GM19351 (cell line): ENCODE measurements at regions not wholly inside any gene's neighbourhood (a gene's known extent, or its start where the extent isn't known, plus 50 kb on each side); places are given as distances from the start of the nearest gene placed in this dataset.
A peak's percentile ranks its signal among the peaks of the same experiment; 100 is the strongest.
"Not testable (repeated sequence)": the region's sequence is repeated elsewhere in the genome, so short reads cannot be mapped to it uniquely, and the experiment has no call there.

Source experiments
- ATAC-seq: cut with Tn5 transposase; IDR thresholded peaks from one replicate; pipeline ENCODE4 v1.9.1; 2021; ENCODE audit warnings: mild to moderate bottlenecking, moderate library complexity; ENCODE audit not compliant: unreplicated experiment

- not testable (repeated sequence) for ATAC-seq
Observed at GRCh38 chr6:60797831-60798230, 1488.2 kb downstream of the KHDRBS2 start.

DNA sequence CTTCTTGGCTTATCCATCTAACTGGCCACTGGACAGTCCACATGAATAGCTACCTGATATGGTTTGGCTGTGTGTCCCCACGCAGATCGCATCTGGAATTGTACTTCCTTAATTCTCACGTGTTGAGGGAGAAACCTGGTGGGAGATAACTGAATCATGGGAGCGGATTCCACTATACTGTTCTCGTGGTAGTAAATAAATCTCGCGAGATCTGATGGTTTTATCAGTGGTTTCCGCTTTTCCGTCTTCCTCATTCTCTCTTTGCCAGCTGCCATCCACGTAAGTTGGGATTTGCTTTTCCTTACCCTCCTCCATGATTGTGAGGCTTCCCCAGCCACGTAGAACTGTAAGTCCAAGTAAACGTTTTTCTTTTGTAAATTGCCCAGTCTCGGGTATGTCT lies 1496.4 kb downstream of the KHDRBS2 start:
- ATAC-seq, result not testable (repeated sequence)

DNA sequence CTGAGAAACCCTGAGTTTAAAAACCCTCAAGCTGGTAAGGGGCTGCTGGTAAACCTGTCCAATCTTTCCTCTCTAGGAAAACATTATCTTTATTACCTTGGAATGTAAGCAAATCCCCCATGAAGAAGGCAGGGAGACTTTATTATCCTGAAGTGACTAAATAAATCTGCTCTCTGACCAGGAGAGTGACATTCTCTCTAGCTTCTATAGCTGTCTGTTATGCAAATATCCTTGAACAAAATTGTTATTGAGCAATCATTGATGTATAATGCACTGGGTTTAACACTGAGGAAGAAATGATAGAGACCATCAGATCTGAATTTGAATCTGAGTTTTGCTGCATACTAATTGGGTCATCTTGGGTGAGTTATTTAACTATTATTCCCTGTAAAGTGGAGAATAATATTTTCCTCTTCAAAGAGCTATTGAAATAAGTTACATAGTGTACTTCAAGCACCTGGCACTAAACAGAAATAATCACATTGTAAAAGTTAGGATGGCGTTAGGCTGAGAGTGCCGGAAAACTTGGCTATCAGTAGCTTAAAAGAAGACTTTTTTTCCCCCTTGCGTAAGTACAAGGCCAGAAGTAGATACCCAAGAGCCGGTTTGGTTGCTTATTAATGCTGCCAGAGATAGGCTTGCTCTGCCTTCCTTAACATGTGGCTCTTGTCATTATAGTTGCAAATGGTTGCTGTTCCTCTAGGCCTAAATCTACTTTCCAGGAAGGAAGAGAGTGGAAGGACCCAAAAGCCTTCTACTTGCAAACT lies 1503.1 kb downstream of the KHDRBS2 start:
- ATAC-seq, result not testable (repeated sequence)

DNA sequence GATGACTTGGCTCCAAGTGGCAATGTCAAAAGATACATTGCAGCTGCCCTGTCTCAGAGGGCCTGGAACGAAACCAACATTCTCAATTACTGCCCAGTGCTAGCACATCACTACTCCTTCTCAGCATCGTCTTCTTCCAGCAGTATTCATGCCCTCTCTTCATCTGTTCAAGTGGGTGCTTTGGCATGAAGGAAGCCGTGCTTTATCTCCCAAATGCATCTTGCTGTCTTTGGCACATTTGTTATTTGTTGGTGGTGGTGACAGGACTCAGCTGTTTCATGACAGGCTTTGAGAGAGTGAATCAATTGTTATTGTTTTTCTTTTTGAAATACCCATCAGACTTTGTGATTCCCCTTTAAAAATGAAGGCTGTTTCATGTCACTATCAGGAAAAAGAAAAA lies 1506.4 kb downstream of the KHDRBS2 start:
- not testable (repeated sequence) for ATAC-seq

- not testable (repeated sequence) for ATAC-seq
Observed at GRCh38 chr6:60767791-60768499, 1518.1 kb downstream of the KHDRBS2 start.

DNA sequence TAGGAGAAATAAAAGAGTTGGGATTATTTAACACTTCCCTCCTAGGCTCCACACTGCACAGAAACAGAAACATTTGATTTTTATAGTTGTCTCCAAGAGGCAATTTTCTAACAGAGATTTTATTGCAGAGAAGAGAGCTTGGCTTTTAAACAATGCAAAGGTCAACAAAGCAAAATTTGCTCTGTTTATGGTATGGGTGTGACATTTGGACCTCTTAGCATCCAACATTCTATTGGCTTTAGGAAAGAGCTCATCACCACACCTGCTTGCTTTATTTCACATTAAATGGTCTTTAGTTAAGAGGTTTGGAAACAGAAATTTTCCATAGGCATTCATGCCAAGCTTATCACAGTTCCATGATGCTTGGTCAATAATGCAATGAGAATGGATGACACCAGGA lies 1520.7 kb downstream of the KHDRBS2 start:
- ATAC-seq, result not testable (repeated sequence)

DNA sequence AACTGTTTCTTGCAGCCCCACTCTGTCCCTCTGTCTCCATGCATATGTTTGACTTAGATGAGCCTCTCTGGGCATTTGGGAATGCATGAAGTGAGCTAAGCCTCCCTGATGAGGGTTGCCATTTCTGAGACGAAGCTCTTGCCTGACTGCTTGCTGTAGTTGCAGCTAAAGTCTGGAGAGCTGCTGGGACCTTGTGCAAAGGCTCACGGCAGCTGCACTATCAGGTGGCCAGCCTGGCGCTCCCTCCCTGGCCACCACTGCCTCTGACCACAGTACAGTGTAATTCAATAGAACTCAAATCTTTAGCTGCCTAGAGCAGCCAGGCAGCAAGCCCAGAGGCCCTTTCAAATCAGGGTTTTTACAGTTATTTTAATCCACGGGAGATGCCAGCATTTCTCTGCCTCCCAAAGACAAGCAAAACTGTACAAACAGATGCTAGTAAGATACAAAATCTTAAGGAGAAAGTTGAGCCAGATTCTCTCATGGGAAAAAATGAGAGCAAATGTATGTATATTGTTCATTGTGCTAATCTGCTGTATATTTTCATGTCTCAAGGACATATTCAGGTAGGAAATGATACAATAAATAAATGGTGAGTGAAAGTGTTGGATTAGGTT lies 1522.5 kb downstream of the KHDRBS2 start:
- ATAC-seq, result not testable (repeated sequence)

- not testable (repeated sequence) for ATAC-seq
Observed at GRCh38 chr6:60760928-60761327, 1525.1 kb downstream of the KHDRBS2 start.

DNA sequence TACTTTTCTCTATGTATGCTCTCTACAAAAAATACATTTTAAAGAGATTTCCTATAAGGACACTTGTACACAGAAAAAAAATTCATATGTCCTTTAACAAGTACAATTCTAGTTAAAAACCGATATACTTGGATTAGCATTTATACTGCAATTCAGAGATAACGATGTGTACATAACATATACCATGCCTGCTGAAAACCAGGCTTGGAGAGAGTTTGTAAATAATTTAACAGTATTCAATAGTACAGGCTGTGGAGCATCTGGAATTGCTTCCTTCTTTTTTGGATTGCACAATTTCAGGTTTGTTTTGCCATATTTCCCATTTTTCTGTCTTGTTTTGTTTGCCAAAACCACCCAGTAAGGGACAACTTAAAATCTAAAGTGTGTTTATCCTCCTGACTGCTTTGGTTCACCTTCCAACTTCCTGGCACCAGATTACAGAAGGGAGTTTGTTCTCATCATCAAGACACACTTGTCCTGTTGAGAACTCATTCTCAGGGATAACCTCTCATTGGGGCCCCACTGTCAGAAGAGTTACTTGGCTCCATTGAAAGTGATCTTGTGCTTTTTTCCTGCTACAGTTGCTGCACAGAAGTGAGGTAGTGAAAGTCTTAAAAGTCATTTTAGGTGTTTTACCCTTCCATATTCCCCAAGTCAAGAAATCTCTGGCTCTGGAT lies 1526.7 kb downstream of the KHDRBS2 start:
- ATAC-seq, result not testable (repeated sequence)

- not testable (repeated sequence) for ATAC-seq
Observed at GRCh38 chr6:60758725-60759124, 1527.3 kb downstream of the KHDRBS2 start.

DNA sequence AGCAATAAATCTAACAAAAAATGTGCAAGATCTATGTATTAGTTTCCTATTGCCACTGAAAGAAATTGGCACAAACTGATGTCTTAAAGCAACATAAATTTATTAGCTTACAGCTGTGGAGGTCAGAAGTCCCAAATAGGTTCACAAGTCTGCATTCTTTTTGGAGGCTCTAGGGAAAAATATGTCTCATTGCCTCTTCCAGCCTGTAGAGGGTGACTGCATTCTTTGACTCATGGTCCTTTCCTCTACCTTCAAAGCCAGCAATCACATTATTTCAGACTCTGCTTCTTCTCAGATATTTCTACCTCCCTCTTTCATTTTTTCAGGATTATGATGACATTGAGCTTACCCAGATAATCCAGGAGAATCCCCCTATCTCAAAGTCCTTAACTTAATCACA lies 1531.1 kb downstream of the KHDRBS2 start:
- ATAC-seq, result no peak

GRCh38 chr6:60750353-60751081 lies 1535.5 kb downstream of the KHDRBS2 start:
- ATAC-seq, result not testable (repeated sequence)

- ATAC-seq, result not testable (repeated sequence)
Observed at GRCh38 chr6:60747765-60748556, 1538.1 kb downstream of the KHDRBS2 start.

GRCh38 chr6:60737764-60738425 lies 1548.1 kb downstream of the KHDRBS2 start:
- ATAC-seq, result peak; percentile 92

GRCh38 chr6:60737315-60737714 lies 1548.7 kb downstream of the KHDRBS2 start:
- ATAC-seq, result not testable (repeated sequence)

GRCh38 chr6:60723935-60724334 lies 1562.1 kb downstream of the KHDRBS2 start:
- not testable (repeated sequence) for ATAC-seq

- no peak for ATAC-seq
Observed at GRCh38 chr6:60695232-60695631, 1590.8 kb downstream of the KHDRBS2 start.

- no peak for ATAC-seq
Observed at GRCh38 chr6:60687085-60687484, 1598.9 kb downstream of the KHDRBS2 start.

DNA sequence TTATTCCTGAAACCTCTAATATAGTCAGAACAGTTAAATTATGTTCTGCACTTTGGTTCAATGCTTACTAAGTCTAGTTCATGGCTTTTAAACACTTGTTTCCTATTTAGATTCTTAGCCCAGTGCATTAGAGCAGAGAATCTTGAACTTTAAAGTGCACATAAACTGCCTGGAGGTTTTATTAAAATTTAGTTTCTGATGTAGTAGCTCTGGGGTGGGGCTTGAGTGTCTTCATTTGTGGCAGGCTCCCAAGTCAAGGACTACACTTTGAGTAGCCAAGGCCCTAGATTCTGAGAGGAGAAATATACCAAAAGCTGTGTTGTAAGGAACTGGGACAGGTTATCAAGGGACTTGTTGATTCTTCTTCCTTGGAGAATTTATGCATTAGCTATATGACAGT lies 1604.2 kb downstream of the KHDRBS2 start:
- ATAC-seq, result no peak
